ENCODE measurements at regions not wholly inside any gene's neighbourhood (a gene's known extent, or its start where the extent isn't known, plus 50 kb on each side); places are given as distances from the start of the nearest gene placed in this dataset.

DNA sequence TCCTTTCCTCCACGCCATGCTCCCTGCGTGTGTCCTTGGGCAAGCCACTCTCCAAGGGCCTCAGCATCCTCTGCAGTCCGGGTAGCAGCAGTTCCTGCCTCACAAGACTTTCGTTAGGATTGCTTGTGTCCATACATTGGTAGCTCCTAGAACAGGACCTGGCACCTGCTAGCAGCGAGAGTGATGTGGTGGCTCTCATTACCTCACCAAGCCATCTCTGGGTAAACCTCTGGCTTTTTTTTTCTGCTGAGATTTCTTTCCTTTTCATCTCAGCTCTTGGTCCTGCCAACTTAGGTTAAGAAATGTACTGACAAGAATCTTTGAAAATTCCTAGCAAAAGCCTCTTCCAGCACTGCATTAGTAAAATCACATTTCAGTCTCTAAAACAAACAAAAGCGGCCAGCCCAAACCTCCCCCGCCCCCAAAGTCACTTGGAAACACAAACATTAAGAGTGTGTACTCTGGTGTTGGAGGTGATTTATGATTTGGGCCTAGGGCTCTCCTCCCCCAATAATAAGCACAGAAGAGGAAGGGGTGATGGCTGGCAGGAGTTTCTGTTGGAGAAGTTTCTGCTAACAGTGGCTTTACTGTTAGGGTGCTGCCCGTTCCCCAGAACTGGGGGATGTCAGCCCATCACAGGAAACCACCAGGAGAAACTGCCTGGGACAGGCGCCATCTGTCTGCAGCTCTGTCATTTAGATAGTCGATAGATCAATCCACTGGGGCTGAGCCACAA, 199.2 kb downstream of the CD83 start:
- Histone ChIP-seq H3K9ac (ENCODE audit: low read depth, low read length, poor library complexity) (no peak overlapping the region), H2BK120ac (ENCODE audit: low read depth, low read length) (no peak overlapping the region), H3K27me3 (ENCODE audit: control insufficient read depth in 3 of 3, insufficient read depth in 3 of 3, low read depth in 1 of 3, low read length in 3 of 3) (no peaks in the 10 kb centered on the region), H3K4me3 (ENCODE audit: low read length in 2 of 2) (no peak overlapping the region), H3K36me3 (replicated peaks in 1 of 2; ENCODE audit: control insufficient read depth in 2 of 2, insufficient read depth in 2 of 2, low read length in 2 of 2) (no peaks in the 10 kb centered on the region), H2AFZ (ENCODE audit: low read length) (no peak overlapping the region), H4K91ac (ENCODE audit: low read depth, low read length, poor library complexity) (no peak overlapping the region), H3K4ac (ENCODE audit: low read length) (no peak overlapping the region), H2BK5ac (ENCODE audit: low read length) (no peak overlapping the region), H3K9me3 (replicated peaks in 1 of 2; ENCODE audit: control insufficient read depth in 2 of 2, insufficient read depth in 1 of 2, low read depth in 1 of 2, low read length in 2 of 2) (no peaks in the 10 kb centered on the region), H3K23ac (ENCODE audit: low read depth, low read length, poor library complexity) (no peak overlapping the region), H2AK5ac (ENCODE audit: low read depth, low read length) (no peak overlapping the region), H2BK15ac (ENCODE audit: low read length) (no peak overlapping the region), H2BK12ac (ENCODE audit: low read length) (no peak overlapping the region), H3K18ac (ENCODE audit: low read length) (peak overlapping the region; percentile 39), H3K4me2 (ENCODE audit: insufficient read depth, low read length, poor library complexity, severe bottlenecking) (no peak overlapping the region), H3K4me1 (ENCODE audit: control insufficient read depth in 2 of 2, insufficient read depth in 1 of 2, low read depth in 1 of 2, low read length in 2 of 2) (no peaks in the 10 kb centered on the region), H4K8ac (ENCODE audit: low read depth, low read length) (no peak overlapping the region), H3K14ac (ENCODE audit: low read length) (no peak overlapping the region), H3K79me1 (ENCODE audit: low read depth, low read length) (no peaks in the 10 kb centered on the region), H3K27ac (replicated peaks; ENCODE audit: low read length) (no peak overlapping the region)
- no peak for DNase-seq (ENCODE audit: low spot score)
- no CpG with 5 or more reads among the region's 10 CpGs for WGBS, 2 donors (ENCODE audit: extremely low coverage in 2 of 2, insufficient read length in 2 of 2, insufficient replicate concordance in 1 of 2)

DNA sequence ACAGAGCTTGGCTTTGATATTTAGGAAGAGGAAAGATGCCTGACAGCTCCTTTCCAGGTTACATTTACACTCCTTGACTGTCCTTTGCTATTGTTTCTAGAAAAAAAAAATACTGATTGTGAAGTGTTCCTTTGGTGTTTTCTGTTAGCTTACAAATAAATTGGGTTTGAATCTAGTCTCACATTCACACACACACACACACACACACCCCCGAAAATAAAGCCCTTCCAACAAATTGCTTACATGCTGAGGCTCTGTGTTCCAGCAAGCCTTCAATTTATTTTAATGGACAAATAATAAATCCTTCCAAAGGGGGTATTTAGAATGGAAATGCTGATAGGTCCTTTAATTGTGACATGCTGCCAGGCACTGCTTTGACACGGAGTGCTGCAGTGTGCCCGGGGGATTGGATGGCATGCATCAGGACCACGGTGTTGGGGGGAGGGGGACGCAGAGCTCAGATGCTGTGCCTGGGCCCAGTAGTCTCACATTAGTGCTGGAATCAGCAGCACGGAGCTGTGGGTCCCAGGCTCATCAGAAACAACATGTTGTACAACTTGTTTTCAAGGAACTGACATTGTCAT, 199.9 kb downstream of the CD83 start:
- no peaks in the 10 kb centered on the region for H3K4me1 ChIP-seq (ENCODE audit: control insufficient read depth in 2 of 2, insufficient read depth in 1 of 2, low read depth in 1 of 2, low read length in 2 of 2)
- H2AFZ ChIP-seq (ENCODE audit: low read length), result no peak overlapping the region
- no peak overlapping the region for H3K9ac ChIP-seq (ENCODE audit: low read depth, low read length, poor library complexity)
- no peak overlapping the region for H2BK5ac ChIP-seq (ENCODE audit: low read length)
- H3K27me3 ChIP-seq (ENCODE audit: control insufficient read depth in 3 of 3, insufficient read depth in 3 of 3, low read depth in 1 of 3, low read length in 3 of 3), result peaks cover 0 to 4% (median 0%) of the 10 kb centered on the region in 3 experiments
- no peak overlapping the region for H3K18ac ChIP-seq (ENCODE audit: low read length)
- H3K27ac ChIP-seq (replicated peaks; ENCODE audit: low read length), result no peak overlapping the region
- no peak for DNase-seq (ENCODE audit: low spot score)
- no peak overlapping the region for H2AK5ac ChIP-seq (ENCODE audit: low read depth, low read length)
- no peaks in the 10 kb centered on the region for H3K79me1 ChIP-seq (ENCODE audit: low read depth, low read length)
- H4K8ac ChIP-seq (ENCODE audit: low read depth, low read length), result no peak overlapping the region
- no peak overlapping the region for H3K4me3 ChIP-seq (ENCODE audit: low read length in 2 of 2)
- no CpG with 5 or more reads among the region's 6 CpGs for WGBS, 2 donors (ENCODE audit: extremely low coverage in 2 of 2, insufficient read length in 2 of 2, insufficient replicate concordance in 1 of 2)
- H2BK15ac ChIP-seq (ENCODE audit: low read length), result no peak overlapping the region
- H3K9me3 ChIP-seq (replicated peaks in 1 of 2; ENCODE audit: control insufficient read depth in 2 of 2, insufficient read depth in 1 of 2, low read depth in 1 of 2, low read length in 2 of 2), result no peaks in the 10 kb centered on the region
- no peak overlapping the region for H3K23ac ChIP-seq (ENCODE audit: low read depth, low read length, poor library complexity)
- no peak overlapping the region for H4K91ac ChIP-seq (ENCODE audit: low read depth, low read length, poor library complexity)
- no peaks in the 10 kb centered on the region for H3K36me3 ChIP-seq (replicated peaks in 1 of 2; ENCODE audit: control insufficient read depth in 2 of 2, insufficient read depth in 2 of 2, low read length in 2 of 2)
- no peak overlapping the region for H2BK120ac ChIP-seq (ENCODE audit: low read depth, low read length)
- no peak overlapping the region for H3K4ac ChIP-seq (ENCODE audit: low read length)
- no peak overlapping the region for H3K14ac ChIP-seq (ENCODE audit: low read length)
- H3K4me2 ChIP-seq (ENCODE audit: insufficient read depth, low read length, poor library complexity, severe bottlenecking), result no peak overlapping the region
- no peak overlapping the region for H2BK12ac ChIP-seq (ENCODE audit: low read length)

DNA sequence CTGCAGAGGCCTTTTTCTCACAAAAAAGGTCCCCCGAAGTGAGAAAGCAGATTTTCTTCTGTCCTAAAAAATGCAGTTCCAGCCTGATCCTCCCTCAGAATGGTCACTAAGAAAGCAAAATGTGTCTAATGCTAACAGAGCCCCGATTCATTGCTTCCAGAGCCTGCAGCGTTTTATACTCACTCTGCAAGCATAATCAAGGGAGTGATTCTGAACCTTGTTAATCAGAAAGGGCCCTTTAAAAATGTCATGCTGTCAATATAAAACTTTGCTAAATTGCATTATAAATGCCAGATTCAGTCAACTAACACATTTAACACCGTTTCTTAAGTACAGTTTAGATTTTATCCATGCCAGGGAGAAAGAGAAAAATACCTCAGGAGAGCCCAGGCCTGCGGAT, 202.8 kb downstream of the CD83 start:
- Histone ChIP-seq H3K36me3 (replicated peaks in 1 of 2; ENCODE audit: control insufficient read depth in 2 of 2, insufficient read depth in 2 of 2, low read length in 2 of 2) (no peaks in the 10 kb centered on the region), H3K27ac (replicated peaks; ENCODE audit: low read length) (no peak overlapping the region), H4K91ac (ENCODE audit: low read depth, low read length, poor library complexity) (no peak overlapping the region), H2BK15ac (ENCODE audit: low read length) (no peak overlapping the region), H3K9ac (ENCODE audit: low read depth, low read length, poor library complexity) (no peak overlapping the region), H2AFZ (ENCODE audit: low read length) (no peak overlapping the region), H3K9me3 (replicated peaks in 1 of 2; ENCODE audit: control insufficient read depth in 2 of 2, insufficient read depth in 1 of 2, low read depth in 1 of 2, low read length in 2 of 2) (no peaks in the 10 kb centered on the region), H3K4me3 (ENCODE audit: low read length in 2 of 2) (no peak overlapping the region), H2BK12ac (ENCODE audit: low read length) (no peak overlapping the region), H3K27me3 (ENCODE audit: control insufficient read depth in 3 of 3, insufficient read depth in 3 of 3, low read depth in 1 of 3, low read length in 3 of 3) (peaks cover 0 to 8% (median 0%) of the 10 kb centered on the region in 3 experiments), H3K4me1 (ENCODE audit: control insufficient read depth in 2 of 2, insufficient read depth in 1 of 2, low read depth in 1 of 2, low read length in 2 of 2) (peaks cover 2 to 4% of the 10 kb centered on the region in 2 donors), H3K23ac (ENCODE audit: low read depth, low read length, poor library complexity) (no peak overlapping the region), H3K18ac (ENCODE audit: low read length) (no peak overlapping the region), H3K4me2 (ENCODE audit: insufficient read depth, low read length, poor library complexity, severe bottlenecking) (no peak overlapping the region), H2AK5ac (ENCODE audit: low read depth, low read length) (no peak overlapping the region), H4K8ac (ENCODE audit: low read depth, low read length) (no peak overlapping the region), H3K79me1 (ENCODE audit: low read depth, low read length) (no peaks in the 10 kb centered on the region), H2BK5ac (ENCODE audit: low read length) (no peak overlapping the region), H2BK120ac (ENCODE audit: low read depth, low read length) (no peak overlapping the region), H3K4ac (ENCODE audit: low read length) (no peak overlapping the region), H3K14ac (ENCODE audit: low read length) (no peak overlapping the region)
- no CpG with 5 or more reads among the region's 5 CpGs for WGBS, 2 donors (ENCODE audit: extremely low coverage in 2 of 2, insufficient read length in 2 of 2, insufficient replicate concordance in 1 of 2)
- DNase-seq (ENCODE audit: low spot score), result no peak

DNA sequence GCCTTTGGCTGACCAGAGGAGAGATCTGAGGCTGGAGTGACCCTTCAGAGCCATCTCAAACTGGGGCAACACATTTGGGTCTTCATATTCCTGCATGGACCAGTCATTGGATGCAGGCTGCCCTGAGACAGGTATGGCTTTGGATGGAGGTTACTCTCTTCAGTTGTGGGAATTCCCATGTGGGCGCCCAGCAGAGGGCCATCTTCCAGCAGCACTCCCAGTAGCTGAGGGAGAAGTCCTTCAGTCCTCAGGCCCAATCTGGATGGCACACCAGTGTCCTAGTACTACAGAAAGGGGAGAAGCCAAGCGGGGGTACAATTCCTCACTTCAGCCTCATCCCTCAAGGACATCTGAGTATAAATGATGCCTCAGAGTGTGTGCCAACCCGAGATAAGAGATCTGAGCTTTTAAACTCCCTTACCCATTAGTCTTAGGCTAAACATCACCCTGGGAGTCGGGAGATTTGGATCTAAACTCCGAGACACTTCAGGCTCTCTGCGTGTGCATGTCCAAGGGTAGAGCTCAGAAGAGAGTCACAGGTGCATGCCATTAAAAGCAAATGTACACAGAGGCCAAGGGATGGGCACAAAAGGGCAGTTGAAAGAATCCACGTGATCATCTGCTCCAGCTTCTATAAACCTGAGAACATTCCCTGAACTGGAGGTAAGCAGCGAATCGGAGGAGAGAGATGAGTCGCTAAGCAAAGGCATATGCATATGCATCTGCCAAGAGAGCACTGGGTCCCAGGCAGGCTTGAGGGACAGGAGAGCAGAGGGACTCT, 204.6 kb downstream of the CD83 start:
- no peak for DNase-seq (ENCODE audit: low spot score)
- H3K14ac ChIP-seq (ENCODE audit: low read length), result no peak overlapping the region
- no peaks in the 10 kb centered on the region for H3K36me3 ChIP-seq (replicated peaks in 1 of 2; ENCODE audit: control insufficient read depth in 2 of 2, insufficient read depth in 2 of 2, low read length in 2 of 2)
- H2BK5ac ChIP-seq (ENCODE audit: low read length), result no peak overlapping the region
- no peak overlapping the region for H4K91ac ChIP-seq (ENCODE audit: low read depth, low read length, poor library complexity)
- H3K4ac ChIP-seq (ENCODE audit: low read length), result no peak overlapping the region
- H2BK15ac ChIP-seq (ENCODE audit: low read length), result no peak overlapping the region
- no peak overlapping the region for H3K4me2 ChIP-seq (ENCODE audit: insufficient read depth, low read length, poor library complexity, severe bottlenecking)
- H3K18ac ChIP-seq (ENCODE audit: low read length), result no peak overlapping the region
- H3K79me1 ChIP-seq (ENCODE audit: low read depth, low read length), result no peaks in the 10 kb centered on the region
- H2BK12ac ChIP-seq (ENCODE audit: low read length), result no peak overlapping the region
- no peak overlapping the region for H3K27ac ChIP-seq (replicated peaks; ENCODE audit: low read length)
- no peak overlapping the region for H4K8ac ChIP-seq (ENCODE audit: low read depth, low read length)
- H3K27me3 ChIP-seq (ENCODE audit: control insufficient read depth in 3 of 3, insufficient read depth in 3 of 3, low read depth in 1 of 3, low read length in 3 of 3), result peaks cover 0 to 8% (median 0%) of the 10 kb centered on the region in 3 experiments
- no peak overlapping the region for H3K9ac ChIP-seq (ENCODE audit: low read depth, low read length, poor library complexity)
- no peak overlapping the region for H3K23ac ChIP-seq (ENCODE audit: low read depth, low read length, poor library complexity)
- WGBS, 2 donors (ENCODE audit: extremely low coverage in 2 of 2, insufficient read length in 2 of 2, insufficient replicate concordance in 1 of 2), result no CpG with 5 or more reads among the region's 10 CpGs
- H2AFZ ChIP-seq (ENCODE audit: low read length), result no peak overlapping the region
- H2BK120ac ChIP-seq (ENCODE audit: low read depth, low read length), result no peak overlapping the region
- H3K9me3 ChIP-seq (replicated peaks in 1 of 2; ENCODE audit: control insufficient read depth in 2 of 2, insufficient read depth in 1 of 2, low read depth in 1 of 2, low read length in 2 of 2), result no peaks in the 10 kb centered on the region
- no peak overlapping the region for H3K4me3 ChIP-seq (ENCODE audit: low read length in 2 of 2)
- peaks cover 2 to 4% of the 10 kb centered on the region in 2 donors for H3K4me1 ChIP-seq (ENCODE audit: control insufficient read depth in 2 of 2, insufficient read depth in 1 of 2, low read depth in 1 of 2, low read length in 2 of 2)
- H2AK5ac ChIP-seq (ENCODE audit: low read depth, low read length), result no peak overlapping the region
